ENCODE measurements at regions not wholly inside any gene's neighbourhood (a gene's known extent, or its start where the extent isn't known, plus 50 kb on each side); places are given as distances from the start of the nearest gene placed in this dataset.

DNA sequence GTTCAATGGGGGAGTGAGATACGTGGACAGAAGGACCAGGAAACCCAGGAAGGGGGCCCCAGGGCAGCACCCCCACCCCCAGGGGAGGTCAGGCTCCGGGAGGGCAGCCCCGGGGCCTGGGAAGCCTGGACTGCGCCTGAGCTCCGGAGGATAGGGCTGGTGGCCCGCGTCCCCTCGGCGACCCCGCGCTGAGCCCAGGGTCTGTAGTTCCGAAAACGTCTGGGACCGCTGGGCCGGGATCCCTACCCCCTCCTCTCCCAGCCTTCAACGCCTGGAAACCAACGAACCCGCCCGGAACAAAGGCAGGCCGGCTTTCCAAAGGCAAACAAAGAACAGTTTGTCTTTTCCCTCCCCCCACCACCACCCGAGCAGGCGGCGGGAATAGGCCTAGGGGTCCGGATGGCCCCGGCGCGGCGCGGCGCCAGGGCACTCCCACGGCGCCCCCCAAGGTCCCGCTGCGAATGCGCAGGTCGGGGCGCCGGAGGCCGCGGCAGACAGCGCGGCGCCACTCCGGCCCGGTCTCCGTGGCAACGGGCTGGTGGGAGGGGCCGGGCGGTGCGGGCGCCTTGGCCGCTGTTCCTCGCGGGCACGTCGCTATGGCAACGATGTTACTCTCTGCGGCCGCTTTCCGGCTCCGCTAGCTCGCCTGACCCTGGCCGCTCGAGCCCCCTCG lies 58.5 kb downstream of the IGLL1 start (continued):
- TF ChIP-seq GATA3 (IDR thresholded peaks at IDR 0.05; ENCODE audit: borderline replicate concordance): 0 out of 2 replicates have a peak, but pooled peaks have one; percentile 34
- no peak for TF ChIP-seq HOXB5 (CRISPR knock-in tag; IDR thresholded peaks at IDR 0.05)
- no peak for TF ChIP-seq RCOR1 (IDR thresholded peaks at IDR 0.05; ENCODE audit: low read depth, low read length)
- TF ChIP-seq ATOH8 (CRISPR knock-in tag; IDR thresholded peaks at IDR 0.05; ENCODE audit: low read depth): no peak
- no peak for TF ChIP-seq PBX3 (IDR thresholded peaks at IDR 0.05)
- no peak for TF ChIP-seq EHMT2 (IDR thresholded peaks at IDR 0.05; ENCODE audit: low read depth)
- TF ChIP-seq, protein P1, sequence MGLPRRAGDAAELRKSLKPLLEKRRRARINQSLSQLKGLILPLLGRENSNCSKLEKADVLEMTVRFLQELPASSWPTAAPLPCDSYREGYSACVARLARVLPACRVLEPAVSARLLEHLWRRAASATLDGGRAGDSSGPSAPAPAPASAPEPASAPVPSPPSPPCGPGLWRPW (IDR thresholded peaks at IDR 0.05): no peak
- TF ChIP-seq MYC (IDR thresholded peaks at IDR 0.05; ENCODE audit: borderline replicate concordance, low read length): peak; percentile 71; the same call in 1 of the 2 replicates
- TF ChIP-seq FOSB (CRISPR knock-in tag; IDR thresholded peaks at IDR 0.05): no peak
- TF ChIP-seq KDM5A (IDR thresholded peaks at IDR 0.05): no peak
- peak in 1 of 2 experiments; percentile 46; a peak in 2 of 5 replicates for TF ChIP-seq RAD21 (conservative IDR thresholded peaks at IDR 0.05 in 1 of 2, IDR thresholded peaks at IDR 0.05 in 1 of 2)
- TF ChIP-seq CEBPB (IDR thresholded peaks at IDR 0.05): no peak
- TF ChIP-seq POLR2A (IDR thresholded peaks at IDR 0.05; ENCODE audit: low read length): no peak; the same call in 1 of the 2 replicates
- no peak for TF ChIP-seq POLR2AphosphoS2 (conservative IDR thresholded peaks at IDR 0.05; ENCODE audit: low read length)
- no peak for TF ChIP-seq ZFP36 (IDR thresholded peaks at IDR 0.05; ENCODE audit: borderline replicate concordance, partially characterized antibody)
- TF ChIP-seq, protein P2, sequence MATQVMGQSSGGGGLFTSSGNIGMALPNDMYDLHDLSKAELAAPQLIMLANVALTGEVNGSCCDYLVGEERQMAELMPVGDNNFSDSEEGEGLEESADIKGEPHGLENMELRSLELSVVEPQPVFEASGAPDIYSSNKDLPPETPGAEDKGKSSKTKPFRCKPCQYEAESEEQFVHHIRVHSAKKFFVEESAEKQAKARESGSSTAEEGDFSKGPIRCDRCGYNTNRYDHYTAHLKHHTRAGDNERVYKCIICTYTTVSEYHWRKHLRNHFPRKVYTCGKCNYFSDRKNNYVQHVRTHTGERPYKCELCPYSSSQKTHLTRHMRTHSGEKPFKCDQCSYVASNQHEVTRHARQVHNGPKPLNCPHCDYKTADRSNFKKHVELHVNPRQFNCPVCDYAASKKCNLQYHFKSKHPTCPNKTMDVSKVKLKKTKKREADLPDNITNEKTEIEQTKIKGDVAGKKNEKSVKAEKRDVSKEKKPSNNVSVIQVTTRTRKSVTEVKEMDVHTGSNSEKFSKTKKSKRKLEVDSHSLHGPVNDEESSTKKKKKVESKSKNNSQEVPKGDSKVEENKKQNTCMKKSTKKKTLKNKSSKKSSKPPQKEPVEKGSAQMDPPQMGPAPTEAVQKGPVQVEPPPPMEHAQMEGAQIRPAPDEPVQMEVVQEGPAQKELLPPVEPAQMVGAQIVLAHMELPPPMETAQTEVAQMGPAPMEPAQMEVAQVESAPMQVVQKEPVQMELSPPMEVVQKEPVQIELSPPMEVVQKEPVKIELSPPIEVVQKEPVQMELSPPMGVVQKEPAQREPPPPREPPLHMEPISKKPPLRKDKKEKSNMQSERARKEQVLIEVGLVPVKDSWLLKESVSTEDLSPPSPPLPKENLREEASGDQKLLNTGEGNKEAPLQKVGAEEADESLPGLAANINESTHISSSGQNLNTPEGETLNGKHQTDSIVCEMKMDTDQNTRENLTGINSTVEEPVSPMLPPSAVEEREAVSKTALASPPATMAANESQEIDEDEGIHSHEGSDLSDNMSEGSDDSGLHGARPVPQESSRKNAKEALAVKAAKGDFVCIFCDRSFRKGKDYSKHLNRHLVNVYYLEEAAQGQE (IDR thresholded peaks at IDR 0.05): no peak
- no peak for TF ChIP-seq RARB (CRISPR knock-in tag; IDR thresholded peaks at IDR 0.05)
- no peak for TF ChIP-seq MAFK (IDR thresholded peaks at IDR 0.05; ENCODE audit: partially characterized antibody)
- TF ChIP-seq TFCP2L1 (CRISPR knock-in tag; IDR thresholded peaks at IDR 0.05): no peak
- no peak for TF ChIP-seq ESRRA (IDR thresholded peaks at IDR 0.05; ENCODE audit: borderline replicate concordance, low read length)
- TF ChIP-seq HDAC2 (IDR thresholded peaks at IDR 0.05): no peak
- TF ChIP-seq CBX8 (IDR thresholded peaks at IDR 0.05): no peak
- peak; percentile 33; the same call in 1 of the 3 replicates for TF ChIP-seq SMC3 (IDR thresholded peaks at IDR 0.05)
- peak in 1 of 2 experiments; percentile 49; a peak in 1 of 5 replicates for TF ChIP-seq JUN (IDR thresholded peaks at IDR 0.05)
- no peak for TF ChIP-seq JUNB (IDR thresholded peaks at IDR 0.05)
- TF ChIP-seq HOXB13 (CRISPR knock-in tag; IDR thresholded peaks at IDR 0.05; ENCODE audit: low read depth): no peak
- TF ChIP-seq ZNF302 (CRISPR knock-in tag; IDR thresholded peaks at IDR 0.05): no peak
- no peak for TF ChIP-seq NFE2L2 (conservative IDR thresholded peaks at IDR 0.05; ENCODE audit: low read length)
- TF ChIP-seq ZC3H11A (IDR thresholded peaks at IDR 0.05): no peak
- TF ChIP-seq TP53 (CRISPR knock-in tag; IDR thresholded peaks at IDR 0.05): no peak
- TF ChIP-seq EP300 (IDR thresholded peaks at IDR 0.05): peak in 1 of 2 experiments; percentile 41; a peak in 1 of 5 replicates
- TF ChIP-seq, protein P3, sequence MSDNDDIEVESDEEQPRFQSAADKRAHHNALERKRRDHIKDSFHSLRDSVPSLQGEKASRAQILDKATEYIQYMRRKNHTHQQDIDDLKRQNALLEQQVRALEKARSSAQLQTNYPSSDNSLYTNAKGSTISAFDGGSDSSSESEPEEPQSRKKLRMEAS (IDR thresholded peaks at IDR 0.05): no peak
- TF ChIP-seq NPAS2 (CRISPR knock-in tag; IDR thresholded peaks at IDR 0.05; ENCODE audit: borderline replicate concordance): no peak
- TF ChIP-seq BHLHE40 (IDR thresholded peaks at IDR 0.05; ENCODE audit: low read depth, low read length): no peak

Measured in A549 (cell line).